Astrocyte (in vitro differentiated cells and primary cell): ENCODE measurements at regions not wholly inside any gene's neighbourhood (a gene's known extent, or its start where the extent isn't known, plus 50 kb on each side); places are given as distances from the start of the nearest gene placed in this dataset.

Source experiments
- DNase-seq: peaks from one replicate; pipeline ENCODE4 v3.0.0-alpha.2; 2010; ENCODE audit warnings: low read depth
- FAIRE-seq: peaks from 2 replicates; lab custom pipeline; 2011; peaks lifted over from hg19 to GRCh38; lab: Jason Lieb, UNC
- H2AFZ ChIP-seq: 2 replicates; pipeline ENCODE4 v1.6.0; 2012; ENCODE audit warnings: low read depth, low read length, inconsistent platforms
- H3K27ac ChIP-seq: 2 replicates; pipeline ENCODE4 v1.5.1; 2011; ENCODE audit warnings: low read depth, low read length, inconsistent platforms
- H3K27me3 ChIP-seq: 2 replicates; pipeline ENCODE4 v1.6.0; 2011; ENCODE audit warnings: low read length, inconsistent platforms; ENCODE audit not compliant: insufficient read depth
- H3K36me3 ChIP-seq: 2 replicates; pipeline ENCODE4 v1.5.1; 2011; ENCODE audit warnings: low read length, inconsistent platforms; ENCODE audit not compliant: insufficient read depth
- H3K4me1 ChIP-seq: 2 replicates; pipeline ENCODE4 v1.5.1; 2011; ENCODE audit warnings: low read length, inconsistent platforms; ENCODE audit not compliant: insufficient read depth
- H3K4me2 ChIP-seq: 2 replicates; pipeline ENCODE4 v1.6.0; 2012; ENCODE audit warnings: low read length, inconsistent platforms
- H3K4me3 ChIP-seq: 2 replicates; pipeline ENCODE4 v1.5.1; 2011; ENCODE audit warnings: low read depth, mild to moderate bottlenecking, low read length, inconsistent platforms; ENCODE audit not compliant: insufficient read depth
- H3K79me2 ChIP-seq: 2 replicates; pipeline ENCODE4 v1.6.0; 2012; ENCODE audit warnings: mild to moderate bottlenecking, low read length, inconsistent platforms; ENCODE audit not compliant: insufficient read depth
- H3K9ac ChIP-seq: 2 replicates; pipeline ENCODE4 v1.6.0; 2012; ENCODE audit warnings: mild to moderate bottlenecking, low read length, inconsistent platforms
- H3K9me3 ChIP-seq: 2 replicates; pipeline ENCODE4 v1.5.1; 2012; ENCODE audit warnings: low read depth, mild to moderate bottlenecking, low read length, inconsistent platforms; ENCODE audit not compliant: insufficient read depth
- H4K20me1 ChIP-seq: 2 replicates; pipeline ENCODE4 v1.6.0; 2012; ENCODE audit warnings: low read length, inconsistent platforms; ENCODE audit not compliant: insufficient read depth
- H3K27ac Mint-ChIP-seq: one replicate; pipeline ENCODE4 v1.8.0; 2021; ENCODE audit warnings: mild to moderate bottlenecking, mixed read lengths; ENCODE audit not compliant: unreplicated experiment
- H3K27me3 Mint-ChIP-seq: one replicate; pipeline ENCODE4 v1.8.0; 2021; ENCODE audit warnings: low read depth, mixed read lengths; ENCODE audit not compliant: unreplicated experiment
- H3K36me3 Mint-ChIP-seq: one replicate; pipeline ENCODE4 v1.8.0; 2021; ENCODE audit warnings: low read depth, mixed read lengths; ENCODE audit not compliant: unreplicated experiment
- H3K4me1 Mint-ChIP-seq: one replicate; pipeline ENCODE4 v1.8.0; 2021; ENCODE audit warnings: low read depth, mixed read lengths; ENCODE audit not compliant: unreplicated experiment
- H3K4me3 Mint-ChIP-seq: one replicate; pipeline ENCODE4 v1.8.0; 2021; ENCODE audit warnings: mild to moderate bottlenecking, moderate library complexity, mixed read lengths; ENCODE audit not compliant: unreplicated experiment
- H3K9me3 Mint-ChIP-seq: one replicate; pipeline ENCODE4 v1.8.0; 2021; ENCODE audit warnings: mild to moderate bottlenecking, mixed read lengths; ENCODE audit not compliant: unreplicated experiment
- CTCF ChIP-seq: IDR thresholded peaks from 2 replicates; pipeline ENCODE4 v1.5.1; 2011; ENCODE audit warnings: low read depth, mild to moderate bottlenecking, inconsistent platforms, low read length, moderate library complexity; ENCODE audit not compliant: insufficient read depth
- EZH2 ChIP-seq: IDR thresholded peaks from 2 replicates; pipeline ENCODE4 v1.6.1; 2012; ENCODE audit warnings: mild to moderate bottlenecking, low read length, inconsistent platforms; ENCODE audit not compliant: insufficient read depth

- Histone ChIP-seq H3K4me1 (peaks cover 46% of the 10 kb centered on the region), H3K79me2 (no peaks in the 10 kb centered on the region), H3K4me2 (peak overlapping the region; percentile 63), H3K4me3 (no peak overlapping the region), H3K27me3 (no peaks in the 10 kb centered on the region), H4K20me1 (no peaks in the 10 kb centered on the region), H2AFZ (no peak overlapping the region), H3K9me3 (no peaks in the 10 kb centered on the region), H3K27ac (peak overlapping the region; percentile 68), H3K9ac (peak overlapping the region; percentile 51), H3K36me3 (no peaks in the 10 kb centered on the region)
- H3K36me3 Mint-ChIP-seq: peaks cover 1% of the 10 kb centered on the region
- peak overlapping the region; percentile 74 for H3K27ac Mint-ChIP-seq
- TF ChIP-seq EZH2 (no peak), CTCF (no peak)
- peaks cover 4% of the 10 kb centered on the region for H3K9me3 Mint-ChIP-seq
- H3K27me3 Mint-ChIP-seq: no peaks in the 10 kb centered on the region
- H3K4me1 Mint-ChIP-seq: peaks cover 42% of the 10 kb centered on the region
- DNase-seq (peak; percentile 76), FAIRE-seq (peak; percentile 65)
- H3K4me3 Mint-ChIP-seq: no peak overlapping the region
These were observed 94.9 kb upstream of the DAB2 start for GRCh38 chr5:39519566-39520231.

GRCh38 chr5:39519079-39519478 lies 94.3 kb upstream of the DAB2 start:
- Histone ChIP-seq H2AFZ (no peak overlapping the region), H3K27ac (peak overlapping the region; percentile 86), H4K20me1 (no peaks in the 10 kb centered on the region), H3K9ac (peak overlapping the region; percentile 51), H3K79me2 (no peaks in the 10 kb centered on the region), H3K4me1 (peaks cover 40% of the 10 kb centered on the region), H3K36me3 (no peaks in the 10 kb centered on the region), H3K27me3 (no peaks in the 10 kb centered on the region), H3K9me3 (no peaks in the 10 kb centered on the region), H3K4me3 (no peak overlapping the region), H3K4me2 (peak overlapping the region; percentile 30)
- peaks cover 38% of the 10 kb centered on the region for H3K4me1 Mint-ChIP-seq
- no peak for FAIRE-seq
- H3K9me3 Mint-ChIP-seq: peaks cover 4% of the 10 kb centered on the region
- peaks cover 1% of the 10 kb centered on the region for H3K36me3 Mint-ChIP-seq
- H3K4me3 Mint-ChIP-seq: no peak overlapping the region
- TF ChIP-seq EZH2: no peak
- no peak for TF ChIP-seq CTCF
- H3K27me3 Mint-ChIP-seq: no peaks in the 10 kb centered on the region
- no peak for DNase-seq
- H3K27ac Mint-ChIP-seq: no peak overlapping the region

GRCh38 chr5:39518516-39518915 lies 93.7 kb upstream of the DAB2 start:
- Mint-ChIP-seq H3K4me3 (no peak overlapping the region), H3K4me1 (peaks cover 36% of the 10 kb centered on the region), H3K27me3 (no peaks in the 10 kb centered on the region), H3K27ac (peak overlapping the region; percentile 87), H3K9me3 (peaks cover 4% of the 10 kb centered on the region), H3K36me3 (peaks cover 1% of the 10 kb centered on the region)
- H3K9me3 ChIP-seq: no peaks in the 10 kb centered on the region
- no peaks in the 10 kb centered on the region for H3K36me3 ChIP-seq
- peak overlapping the region; percentile 86 for H3K27ac ChIP-seq
- peak overlapping the region; percentile 51 for H3K9ac ChIP-seq
- H2AFZ ChIP-seq: no peak overlapping the region
- H3K27me3 ChIP-seq: no peaks in the 10 kb centered on the region
- no peaks in the 10 kb centered on the region for H3K79me2 ChIP-seq
- peak; percentile 45 for FAIRE-seq
- TF ChIP-seq CTCF: no peak
- no peak for TF ChIP-seq EZH2
- peaks cover 36% of the 10 kb centered on the region for H3K4me1 ChIP-seq
- peak overlapping the region; percentile 30 for H3K4me2 ChIP-seq
- no peaks in the 10 kb centered on the region for H4K20me1 ChIP-seq
- peak; percentile 96 for DNase-seq
- H3K4me3 ChIP-seq: no peak overlapping the region
